Neural crest cell (in vitro differentiated cells): ENCODE measurements at regions not wholly inside any gene's neighbourhood (a gene's known extent, or its start where the extent isn't known, plus 50 kb on each side); places are given as distances from the start of the nearest gene placed in this dataset.

Source experiments
- DNase-seq: peaks from one replicate; pipeline ENCODE4 v3.0.0; 2021; ENCODE audit warnings: low read depth, mixed read lengths, low spot score
- H3K27ac Mint-ChIP-seq: one replicate; pipeline ENCODE4 v1.8.0; 2021; ENCODE audit warnings: mild to moderate bottlenecking, mixed read lengths; ENCODE audit not compliant: unreplicated experiment
- H3K27me3 Mint-ChIP-seq: 2 replicates; pipeline ENCODE4 v1.8.0; 2021; ENCODE audit warnings: low read depth, mild to moderate bottlenecking, mixed read lengths
- H3K36me3 Mint-ChIP-seq: 2 replicates; pipeline ENCODE4 v1.8.0; 2021; ENCODE audit warnings: low read depth, mild to moderate bottlenecking, mixed read lengths
- H3K4me1 Mint-ChIP-seq: 2 replicates; pipeline ENCODE4 v1.8.0; 2021; ENCODE audit warnings: mixed read lengths
- H3K4me3 Mint-ChIP-seq: one replicate; pipeline ENCODE4 v1.8.0; 2021; ENCODE audit warnings: mild to moderate bottlenecking, mixed read lengths
- H3K9me3 Mint-ChIP-seq: 2 replicates; pipeline ENCODE4 v1.8.0; 2021; ENCODE audit warnings: mixed read lengths
- CTCF ChIP-seq: fragments of 200-600 bp; sonication (generic); conservative IDR thresholded peaks from 2 replicates; pipeline ENCODE4 v1.5.0; 2021; ENCODE audit warnings: antibody characterized with exemption, mild to moderate bottlenecking

GRCh38 chr1:219781491-219781890 lies 146.9 kb downstream of the SLC30A10 start:
- Mint-ChIP-seq H3K4me3 (no peak overlapping the region), H3K27me3 (no peaks in the 10 kb centered on the region), H3K4me1 (peaks cover 13% of the 10 kb centered on the region), H3K27ac (no peak overlapping the region), H3K36me3 (peaks cover 3% of the 10 kb centered on the region), H3K9me3 (peaks cover 3% of the 10 kb centered on the region)
- DNase-seq = no peak
- TF ChIP-seq CTCF = no peak

GRCh38 chr1:219778793-219779369 lies 149.5 kb downstream of the SLC30A10 start:
- TF ChIP-seq CTCF = no peak
- no peak for DNase-seq
- Mint-ChIP-seq H3K4me3 (no peak overlapping the region), H3K36me3 (peaks cover 5% of the 10 kb centered on the region), H3K9me3 (peaks cover 4% of the 10 kb centered on the region), H3K27ac (no peak overlapping the region), H3K4me1 (peaks cover 8% of the 10 kb centered on the region), H3K27me3 (no peaks in the 10 kb centered on the region)

GRCh38 chr1:219778110-219778509 lies 150.2 kb downstream of the SLC30A10 start:
- no peak overlapping the region for H3K4me3 Mint-ChIP-seq
- H3K4me1 Mint-ChIP-seq = peaks cover 12% of the 10 kb centered on the region
- peaks cover 6% of the 10 kb centered on the region for H3K36me3 Mint-ChIP-seq
- TF ChIP-seq CTCF = no peak
- no peaks in the 10 kb centered on the region for H3K27me3 Mint-ChIP-seq
- H3K27ac Mint-ChIP-seq = no peak overlapping the region
- H3K9me3 Mint-ChIP-seq = peaks cover 4% of the 10 kb centered on the region
- DNase-seq = no peak

DNA sequence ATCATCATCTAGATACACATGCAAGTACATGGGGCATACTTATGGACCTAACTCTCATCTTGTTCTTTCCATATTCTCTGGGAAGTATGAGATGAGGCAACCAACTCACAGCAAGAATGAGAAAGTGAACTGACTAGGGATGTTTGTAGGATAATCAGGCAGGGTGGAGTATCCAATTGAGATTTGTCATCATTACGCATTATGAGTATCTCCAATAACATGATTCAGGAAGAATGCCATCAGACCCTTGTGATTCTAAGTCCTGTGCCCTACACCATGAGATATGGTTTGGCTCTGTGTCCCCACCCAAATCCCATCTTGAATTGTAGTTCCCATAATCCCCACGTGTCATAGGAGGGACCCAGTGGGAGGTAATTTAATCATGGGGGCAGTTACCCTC lies 154.0 kb downstream of the SLC30A10 start:
- Mint-ChIP-seq H3K9me3 (peaks cover 15% of the 10 kb centered on the region), H3K27ac (no peak overlapping the region), H3K4me3 (no peak overlapping the region), H3K4me1 (peaks cover 29% of the 10 kb centered on the region), H3K27me3 (no peaks in the 10 kb centered on the region), H3K36me3 (peaks cover 9% of the 10 kb centered on the region)
- no peak for DNase-seq
- no peak for TF ChIP-seq CTCF

DNA sequence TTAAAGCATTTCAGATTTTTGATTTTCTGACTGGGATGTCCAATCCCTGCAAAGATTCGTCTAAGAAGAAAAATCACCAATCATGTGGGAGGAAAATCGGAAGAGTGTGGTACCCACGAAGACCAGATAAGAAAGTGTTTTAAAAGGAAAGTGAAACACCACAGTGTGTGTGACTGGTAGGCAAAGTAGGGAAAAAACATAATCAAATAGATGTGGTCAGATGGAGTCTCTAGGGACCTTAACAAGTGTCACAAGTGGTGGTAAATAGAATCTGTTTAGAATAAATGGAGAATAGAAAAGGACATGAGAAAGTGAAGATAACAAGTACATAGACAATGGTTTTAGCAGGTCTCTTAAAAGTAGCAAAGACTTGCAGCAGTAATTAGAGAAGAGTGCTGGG lies 154.6 kb downstream of the SLC30A10 start:
- H3K27ac Mint-ChIP-seq = no peak overlapping the region
- peaks cover 29% of the 10 kb centered on the region for H3K4me1 Mint-ChIP-seq
- H3K9me3 Mint-ChIP-seq = peaks cover 21% of the 10 kb centered on the region
- no peaks in the 10 kb centered on the region for H3K27me3 Mint-ChIP-seq
- H3K4me3 Mint-ChIP-seq = no peak overlapping the region
- H3K36me3 Mint-ChIP-seq = peaks cover 15% of the 10 kb centered on the region
- DNase-seq = no peak
- no peak for TF ChIP-seq CTCF
